GM19463 (cell line): ENCODE measurements at regions not wholly inside any gene's neighbourhood (a gene's known extent, or its start where the extent isn't known, plus 50 kb on each side); places are given as distances from the start of the nearest gene placed in this dataset.

Source experiments
- ATAC-seq: cut with Tn5 transposase; IDR thresholded peaks from one replicate; pipeline ENCODE4 v1.9.1; 2021; ENCODE audit warnings: mild to moderate bottlenecking, moderate library complexity; ENCODE audit not compliant: unreplicated experiment

DNA sequence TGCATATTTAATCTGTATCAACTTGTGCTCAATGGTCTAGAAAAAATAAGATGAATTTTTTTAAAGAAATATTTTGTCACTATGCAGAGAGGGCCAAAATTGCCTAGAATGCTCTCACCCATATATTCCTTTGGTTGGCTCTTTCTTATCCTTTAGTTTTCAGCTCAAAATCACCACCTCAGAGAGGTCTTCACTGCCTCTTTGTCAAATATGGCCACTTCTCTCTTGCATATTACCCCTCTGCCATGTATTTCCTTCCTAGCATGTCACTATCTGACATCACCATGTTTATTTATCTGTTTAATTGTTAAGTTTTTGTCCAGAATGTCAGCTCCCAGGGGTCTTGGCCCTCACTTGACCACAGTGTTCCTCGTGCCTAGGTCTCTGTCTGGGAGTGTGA lies 535.2 kb upstream of the CDH2 start:
- no peak for ATAC-seq

DNA sequence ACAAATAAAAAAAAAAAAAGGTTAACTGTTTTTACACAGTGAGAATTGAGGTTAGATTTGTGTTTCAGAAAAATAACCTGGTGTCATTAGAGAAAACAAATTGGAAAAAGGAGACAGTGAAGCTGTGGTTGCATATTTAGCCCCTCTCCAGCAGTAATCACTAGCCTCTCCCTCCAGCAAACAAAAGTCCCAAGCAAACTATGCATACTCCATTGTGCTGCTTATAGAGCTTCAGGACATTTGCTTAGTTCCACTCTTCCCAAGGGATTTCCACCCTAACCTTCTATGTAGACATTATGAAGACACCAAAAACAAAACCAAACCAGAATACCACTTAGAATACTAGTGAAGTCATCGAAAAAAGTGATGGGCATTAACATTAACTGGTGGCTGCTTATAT lies 534.2 kb upstream of the CDH2 start:
- no peak for ATAC-seq

DNA sequence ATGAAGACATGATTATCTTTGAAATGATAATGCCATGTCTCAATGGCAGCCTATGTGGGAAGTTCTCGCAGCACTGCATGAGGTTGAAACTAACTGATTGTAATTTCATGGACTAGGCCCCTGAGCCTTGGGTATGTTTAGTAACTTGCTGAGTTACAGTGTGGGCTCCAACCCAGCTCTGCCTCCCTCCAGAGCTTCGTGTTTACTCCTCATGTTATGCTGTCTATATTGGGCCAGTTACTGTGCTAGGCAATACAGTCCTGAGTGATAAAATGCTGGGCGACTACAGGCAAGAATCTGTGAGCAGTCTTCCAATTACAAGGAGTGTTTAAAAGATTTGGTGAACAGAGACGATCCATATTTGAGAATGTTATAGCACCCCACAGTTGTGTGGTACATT lies 530.1 kb upstream of the CDH2 start:
- ATAC-seq, result no peak

DNA sequence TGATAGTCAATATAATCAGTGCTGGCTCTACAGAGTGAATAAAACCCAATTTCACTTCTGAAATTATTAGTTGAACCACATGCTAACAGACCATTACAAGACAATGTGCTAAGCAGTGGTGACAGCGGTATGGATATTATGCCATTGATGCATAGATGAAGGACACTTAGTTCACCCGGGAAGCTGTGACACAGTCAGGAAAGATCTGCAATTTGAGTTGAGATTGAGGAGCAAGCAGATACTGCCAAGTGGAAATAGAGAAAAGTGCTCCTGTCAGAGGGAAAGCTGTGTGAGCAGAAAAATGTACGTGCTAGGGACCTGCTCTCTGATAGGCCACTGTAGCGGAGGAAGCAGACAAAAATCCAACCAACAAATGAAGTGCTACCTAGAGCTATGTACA lies 529.5 kb upstream of the CDH2 start:
- no peak for ATAC-seq

DNA sequence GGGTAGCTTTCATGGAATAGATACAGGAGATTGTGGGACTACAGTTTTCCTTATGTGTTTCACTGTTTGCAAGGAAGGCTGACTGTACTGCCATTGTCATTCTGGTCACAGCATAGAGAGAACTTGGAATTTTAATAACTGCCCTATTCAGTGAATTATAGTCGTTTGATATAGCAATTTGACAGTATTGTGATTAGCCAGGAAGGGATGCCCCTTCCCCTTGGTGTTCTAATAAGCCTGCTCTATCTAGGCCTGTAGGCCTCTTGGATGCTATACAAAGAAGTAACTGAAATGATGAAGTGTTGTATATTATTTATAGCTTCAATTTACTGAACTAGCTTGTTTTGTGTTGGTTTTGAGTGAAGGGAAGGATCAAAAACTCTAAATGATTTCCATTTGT lies 528.6 kb upstream of the CDH2 start:
- no peak for ATAC-seq

DNA sequence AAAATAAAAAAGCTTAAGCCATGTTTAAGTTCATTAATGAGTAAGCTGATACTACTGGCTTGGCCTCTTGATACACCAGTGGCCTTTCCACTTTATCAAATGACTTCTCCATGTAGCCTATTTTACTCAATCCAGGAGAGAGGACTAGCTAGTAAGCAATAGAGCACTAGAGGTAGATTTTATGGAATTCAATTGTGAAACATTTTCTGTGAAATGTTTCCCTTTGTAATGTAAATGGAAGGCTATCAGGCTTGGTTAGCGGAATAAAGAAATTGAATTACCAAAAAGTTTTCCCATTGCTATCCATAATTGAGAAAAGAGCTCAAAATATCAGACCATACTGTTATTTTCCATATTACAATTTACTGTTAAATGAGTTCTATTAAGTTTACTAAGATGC lies 515.4 kb upstream of the CDH2 start:
- no peak for ATAC-seq

DNA sequence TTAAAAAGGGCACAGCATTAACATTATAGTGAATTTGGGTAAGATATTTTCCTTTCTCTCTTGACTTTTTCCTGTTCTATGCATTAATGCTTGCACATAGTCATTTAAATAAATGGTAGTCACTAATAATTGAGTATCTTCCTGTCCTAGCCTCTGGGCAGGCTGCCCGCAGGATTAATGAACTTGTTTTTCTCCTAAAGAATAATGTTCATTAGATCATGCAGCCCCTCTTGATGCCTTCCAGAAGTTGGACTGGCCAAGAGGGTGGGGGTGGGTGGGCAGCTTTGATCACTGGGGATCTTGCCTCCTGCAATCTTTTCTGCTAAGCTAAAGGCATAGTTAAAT lies 514.5 kb upstream of the CDH2 start:
- no peak for ATAC-seq

DNA sequence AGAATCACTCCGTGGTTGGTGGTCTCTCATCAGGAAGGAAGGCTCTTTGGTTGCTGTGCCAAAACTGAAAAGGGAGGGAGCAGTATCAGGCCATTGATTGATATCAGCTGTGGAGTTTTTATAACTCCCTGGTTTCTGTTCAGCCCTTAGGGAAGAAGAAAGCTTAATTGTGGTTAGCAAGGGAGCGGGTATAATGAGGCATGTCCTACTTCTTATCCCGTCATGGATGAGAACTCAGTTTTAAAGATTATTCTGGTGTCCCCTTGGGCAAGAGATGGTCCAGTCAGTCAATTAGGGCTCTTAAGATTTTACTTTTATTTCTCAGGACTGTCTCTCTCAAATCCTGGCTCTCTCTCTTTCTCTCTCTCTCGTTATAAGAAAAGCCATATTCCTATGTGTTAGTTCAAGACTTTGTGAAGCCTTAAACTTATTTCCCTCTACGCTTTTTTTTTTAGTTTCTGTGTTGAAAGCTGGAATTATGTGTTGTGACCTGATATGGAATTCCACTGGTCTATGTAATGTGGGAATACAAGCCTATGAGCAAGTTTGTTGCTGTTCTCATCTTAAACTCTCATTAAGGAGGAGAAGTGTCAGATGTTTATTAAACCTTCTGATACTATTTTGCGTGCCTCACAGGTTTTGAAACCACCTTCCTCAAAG lies 514.0 kb upstream of the CDH2 start:
- ATAC-seq, result no peak

DNA sequence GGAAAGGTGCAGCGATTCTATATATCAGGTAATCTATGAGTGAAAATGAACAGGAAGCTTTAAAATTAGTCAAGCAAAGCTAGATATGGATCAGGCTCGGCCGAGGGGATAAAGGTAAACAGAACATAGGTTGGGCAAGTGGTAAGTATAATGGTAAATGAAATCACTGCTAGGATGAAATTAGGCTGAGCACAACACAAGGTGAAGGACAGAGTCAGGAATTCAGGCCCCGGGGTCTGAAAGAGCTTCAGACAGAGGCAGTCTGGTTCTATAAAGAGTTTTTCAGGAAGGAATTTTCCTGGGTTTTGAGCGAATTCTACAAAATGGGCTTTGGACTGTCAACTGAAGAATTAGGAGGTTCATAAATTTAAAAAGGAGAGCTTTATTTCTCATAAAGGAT lies 513.2 kb upstream of the CDH2 start:
- ATAC-seq, result no peak

DNA sequence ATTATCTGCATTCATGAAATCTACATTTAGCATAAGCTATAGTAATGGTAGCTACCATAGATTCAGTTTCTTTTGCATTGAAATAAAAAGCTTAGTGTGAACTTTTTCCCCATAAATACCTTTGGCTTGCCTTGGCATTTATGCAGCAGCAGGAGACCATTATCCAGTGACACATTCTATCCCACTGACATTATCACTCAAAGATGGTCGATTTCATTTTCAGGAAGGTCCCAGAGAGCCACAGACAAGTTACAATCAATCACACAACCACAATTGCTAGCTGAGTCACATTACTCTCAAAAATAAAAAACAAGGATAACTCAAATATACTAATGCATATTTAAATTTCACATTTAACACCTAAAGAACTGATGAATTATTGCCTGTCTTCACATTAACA lies 512.7 kb upstream of the CDH2 start:
- no peak for ATAC-seq

DNA sequence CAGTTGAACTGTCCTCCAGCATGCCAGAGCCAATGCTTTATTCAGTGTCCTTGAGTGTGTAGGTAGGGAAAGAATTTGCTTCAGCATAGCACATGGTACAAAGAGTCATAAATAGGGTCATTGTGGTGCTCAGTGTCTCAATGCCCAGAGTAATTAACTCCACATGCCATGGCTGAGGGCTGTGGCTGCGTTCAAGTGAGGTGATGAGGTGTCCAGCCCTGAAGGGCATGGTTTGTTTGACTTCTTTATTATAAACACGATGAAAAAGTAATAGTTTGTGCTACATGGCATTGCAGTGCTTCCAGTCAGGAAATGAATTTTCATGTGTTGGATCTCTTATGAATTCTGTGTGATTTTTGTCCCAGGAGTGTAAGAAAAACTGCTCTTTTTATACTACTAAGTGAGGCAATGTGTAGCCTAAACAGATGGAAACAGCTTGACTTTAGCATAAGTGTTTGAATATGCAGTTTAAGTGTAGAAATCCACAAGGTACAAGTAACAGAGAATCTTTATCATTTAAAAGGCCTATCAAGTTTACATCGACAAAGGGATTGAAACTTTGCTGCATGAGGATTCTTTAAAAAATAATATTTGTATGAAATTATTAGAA lies 507.9 kb upstream of the CDH2 start:
- no peak for ATAC-seq

DNA sequence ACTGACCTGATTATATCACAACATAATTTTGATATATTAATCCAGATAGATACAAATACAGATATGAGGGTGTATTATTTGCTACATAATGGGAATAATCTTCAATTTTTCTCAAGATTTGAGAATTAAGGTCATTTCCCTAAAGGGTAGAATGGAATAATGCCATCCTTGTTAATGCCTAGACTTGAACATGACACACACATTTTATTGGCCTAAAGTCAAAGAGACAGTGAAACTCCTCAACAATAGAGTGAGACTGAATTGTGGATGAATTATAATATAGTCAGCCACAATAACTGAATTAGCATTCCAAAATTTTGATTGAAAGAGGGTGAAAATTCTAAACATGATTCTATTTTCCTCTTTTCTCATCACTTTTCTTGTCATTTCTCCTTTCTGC lies 506.0 kb upstream of the CDH2 start:
- ATAC-seq, result no peak

DNA sequence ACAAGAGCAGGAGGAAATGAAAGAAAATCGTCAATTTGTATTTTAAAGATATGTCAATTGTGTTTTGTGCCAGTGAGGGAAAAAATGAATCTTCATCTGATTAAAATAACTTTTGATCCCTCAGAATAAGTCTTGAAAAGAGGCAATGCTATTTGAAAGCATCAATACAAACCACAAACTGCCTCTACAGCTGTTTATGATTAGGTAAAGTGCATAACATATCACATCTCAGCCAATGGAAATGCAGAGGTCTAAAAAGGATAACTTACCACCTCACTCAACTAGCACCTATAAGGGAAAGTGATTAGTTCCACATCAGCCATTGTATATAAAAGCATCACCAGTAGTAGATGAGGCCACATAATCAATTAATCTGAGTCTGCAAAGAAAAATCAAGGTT lies 492.2 kb upstream of the CDH2 start:
- ATAC-seq, result no peak

DNA sequence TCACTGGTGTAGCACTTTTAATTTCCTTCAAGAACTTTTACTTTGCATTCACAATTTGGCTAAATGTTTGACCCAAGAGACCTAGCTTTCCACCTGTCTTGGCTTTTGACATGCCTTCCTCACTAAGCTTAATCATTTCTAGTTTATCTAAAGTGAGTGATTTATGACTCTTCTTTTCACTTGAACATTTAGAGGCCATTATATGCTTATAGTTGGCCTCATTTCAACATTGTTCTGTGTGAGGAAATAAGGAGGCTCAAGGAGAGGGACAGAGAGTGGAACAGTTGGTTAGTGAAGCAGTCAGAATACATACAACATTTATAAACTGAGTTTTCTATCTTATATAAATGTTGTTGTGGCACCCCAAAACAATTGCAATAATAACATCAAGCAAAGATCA lies 489.3 kb upstream of the CDH2 start:
- ATAC-seq, result no peak

DNA sequence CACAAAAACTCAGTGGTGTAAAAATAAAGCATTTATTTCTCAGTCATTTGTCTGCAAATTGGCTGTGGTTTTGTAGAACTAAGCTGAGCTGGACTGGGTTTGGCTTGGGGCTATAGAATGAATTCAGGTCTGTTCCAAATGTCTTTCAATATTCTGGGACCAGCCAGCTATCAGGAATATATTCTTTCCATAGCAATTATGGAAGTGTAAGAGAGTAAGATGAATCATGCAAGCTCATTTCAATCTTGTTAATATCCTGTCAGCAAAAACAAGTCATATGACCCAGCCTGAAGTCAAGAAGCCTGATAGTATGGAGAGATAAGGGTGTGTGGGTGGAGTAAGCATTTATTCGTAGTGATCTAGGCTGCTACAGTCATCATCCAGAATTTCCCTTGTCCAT lies 481.0 kb upstream of the CDH2 start:
- no peak for ATAC-seq

DNA sequence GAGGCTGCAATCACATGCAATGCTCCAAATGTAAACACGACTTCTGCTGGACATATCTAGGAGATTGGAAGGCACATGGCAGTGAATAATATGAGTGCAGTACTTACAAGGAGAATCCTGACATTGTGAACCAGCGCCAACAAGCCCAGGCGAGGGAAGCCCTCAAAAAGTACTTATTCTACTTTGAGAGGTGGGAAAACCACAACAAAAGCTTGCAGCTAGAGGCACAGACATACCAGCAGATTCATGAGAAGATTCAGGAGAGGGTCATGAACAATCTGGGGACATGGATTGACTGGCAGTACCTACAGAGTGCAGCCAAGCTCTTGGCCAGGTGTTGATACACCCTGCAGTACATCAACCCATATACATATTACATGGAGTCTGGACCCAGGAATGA lies 475.7 kb upstream of the CDH2 start:
- ATAC-seq, result no peak

DNA sequence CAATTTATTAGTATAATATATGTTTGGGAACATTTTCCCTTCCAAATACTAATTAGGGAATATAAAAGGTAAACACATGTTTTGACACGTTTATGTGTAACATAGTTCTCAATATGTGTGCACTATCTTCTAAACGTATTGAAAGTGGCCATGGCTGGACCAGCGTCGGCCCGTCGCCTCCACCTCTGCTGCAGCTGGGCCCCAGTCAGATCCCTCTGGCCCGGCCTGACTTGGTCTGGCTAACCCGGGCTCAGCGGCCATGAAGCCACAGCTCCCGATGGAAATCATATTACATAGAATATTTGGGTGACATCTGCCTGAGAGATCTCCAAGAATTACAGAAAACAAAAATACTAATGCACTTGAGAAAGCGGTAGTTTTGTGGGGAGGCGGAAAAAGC lies 474.4 kb upstream of the CDH2 start:
- ATAC-seq, result no peak

DNA sequence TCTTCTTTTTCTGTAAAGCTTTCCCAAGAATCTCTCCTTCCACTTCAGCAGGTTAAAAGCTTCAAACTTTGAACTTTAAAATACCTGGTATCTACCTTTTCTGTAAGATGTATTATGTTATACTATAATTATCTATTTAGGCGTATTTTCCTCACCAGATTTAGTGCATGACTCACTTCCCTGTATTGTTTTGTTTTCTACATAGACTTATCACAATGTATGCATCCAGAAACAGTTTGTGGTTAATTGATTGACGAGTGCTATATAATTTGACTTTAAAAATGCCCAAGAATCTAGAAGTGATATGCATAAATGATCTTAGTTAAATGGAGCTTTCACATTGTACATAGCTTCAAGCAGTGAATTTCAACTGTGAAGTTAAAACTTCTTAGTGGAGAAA lies 473.9 kb upstream of the CDH2 start:
- ATAC-seq, result no peak

DNA sequence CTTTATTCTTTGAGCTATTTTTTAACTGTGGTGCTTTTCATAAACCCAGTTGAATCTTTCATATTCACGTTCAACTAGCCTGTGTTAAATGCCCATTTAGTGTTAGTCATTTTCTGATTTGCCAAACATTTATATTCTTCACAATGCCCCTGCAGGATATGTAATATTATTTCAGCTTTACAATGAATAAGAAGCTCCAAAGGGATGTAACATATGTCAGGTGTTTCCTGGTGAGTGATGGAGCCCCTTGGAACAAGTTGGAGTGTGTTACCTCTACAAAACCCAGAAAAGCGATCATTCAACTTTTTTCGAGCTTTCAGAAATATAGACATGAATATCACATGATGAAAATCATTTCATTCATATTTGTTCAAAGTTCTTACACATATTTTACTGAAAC lies 471.0 kb upstream of the CDH2 start:
- ATAC-seq, result no peak

DNA sequence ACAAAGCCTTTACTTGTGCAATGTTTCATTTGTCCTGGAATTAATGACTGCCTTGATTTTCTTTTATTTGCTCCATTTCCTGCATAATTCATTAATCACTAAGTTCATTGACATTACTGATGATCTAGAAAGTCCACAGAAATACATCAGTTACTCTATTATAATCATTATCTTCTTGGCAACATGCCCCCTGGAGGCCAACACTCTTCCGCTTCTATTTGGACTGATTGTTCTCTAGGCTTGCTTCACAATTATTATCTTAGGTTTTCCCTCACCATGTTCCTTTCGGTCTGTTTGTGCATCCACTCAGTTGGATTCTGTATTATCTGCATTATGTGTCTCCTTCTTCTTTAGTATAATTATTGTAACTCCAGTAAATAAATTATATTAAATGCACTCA lies 461.0 kb upstream of the CDH2 start:
- no peak for ATAC-seq

DNA sequence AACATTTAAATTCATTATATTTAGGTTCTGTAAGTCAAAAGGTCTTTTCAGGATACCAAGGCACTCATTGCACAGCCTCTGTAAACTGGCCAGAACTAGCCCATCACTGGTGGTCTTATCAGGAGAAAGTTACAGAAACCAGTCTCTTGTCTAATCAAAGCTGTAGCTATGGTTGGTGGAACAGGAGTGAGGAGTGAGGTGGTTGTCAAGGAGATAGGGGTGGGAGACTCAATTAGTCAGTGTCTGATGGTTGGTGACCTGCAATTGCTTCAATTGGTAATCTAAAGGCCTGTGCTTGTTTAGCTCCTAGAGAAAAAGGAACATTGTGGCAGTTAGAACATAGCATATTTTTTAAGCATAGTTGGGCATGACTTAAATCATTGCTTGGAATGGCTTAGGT lies 458.6 kb upstream of the CDH2 start:
- no peak for ATAC-seq

DNA sequence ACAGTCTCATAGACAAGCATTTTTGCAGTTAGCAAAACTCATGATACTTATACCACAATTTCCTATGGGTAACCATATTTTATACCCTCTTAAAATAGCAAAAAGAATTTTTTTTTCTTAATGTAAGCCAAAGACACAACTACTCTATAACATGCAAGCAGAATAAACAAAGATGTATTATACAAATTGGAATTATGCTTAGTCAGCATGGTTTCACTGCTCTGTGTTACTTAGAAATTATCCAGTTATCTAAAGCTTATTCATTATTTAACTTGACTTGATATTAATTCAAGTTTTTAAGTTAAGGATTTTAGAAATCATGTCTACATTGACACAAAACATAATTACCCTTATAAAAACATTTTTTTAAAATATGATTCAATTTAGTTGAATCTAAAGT lies 449.8 kb upstream of the CDH2 start:
- ATAC-seq, result no peak

DNA sequence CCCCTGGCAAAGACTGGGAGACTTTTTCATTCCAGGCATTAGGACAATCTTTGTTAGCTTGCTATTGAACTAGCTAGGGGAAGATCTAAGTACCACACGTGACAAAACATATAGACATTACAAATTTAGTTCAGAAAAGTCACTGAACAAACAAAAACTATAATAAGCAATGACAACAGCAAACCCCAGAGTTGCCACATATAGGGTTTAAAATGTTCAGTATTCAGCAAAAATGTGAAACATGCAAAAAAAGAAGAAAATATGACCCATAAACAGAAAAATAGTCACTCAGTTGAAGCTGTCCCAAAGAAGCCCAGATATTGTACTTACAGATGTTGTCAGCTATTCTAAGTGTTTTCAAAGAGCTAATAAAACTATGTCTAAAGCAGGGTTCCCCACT lies 431.1 kb upstream of the CDH2 start:
- no peak for ATAC-seq
